H1 (cell line): ENCODE measurements at regions not wholly inside any gene's neighbourhood (a gene's known extent, or its start where the extent isn't known, plus 50 kb on each side); places are given as distances from the start of the nearest gene placed in this dataset.

Experiments used
- ASH2L ChIP-seq: fragments of 200-600, 300-600 bp; sonication (generic); IDR thresholded peaks from one replicate; pipeline ENCODE4 v1.7.1; 2017; ENCODE audit warnings: low read length
- KDM5A ChIP-seq: fragments of 200-600 bp; IDR thresholded peaks from 2 replicates; pipeline ENCODE4 v1.7.1; 2012; ENCODE audit warnings: mild to moderate bottlenecking, low read length, inconsistent platforms, mixed read lengths
- MAFK ChIP-seq: IDR thresholded peaks from 2 replicates; pipeline ENCODE4 v1.6.1; 2012; ENCODE audit warnings: low read depth, mild to moderate bottlenecking, improper control_type of control experiment, low read length
- SRF ChIP-seq: IDR thresholded peaks from 2 replicates; pipeline ENCODE4 v1.6.1; 2011; ENCODE audit warnings: mild to moderate bottlenecking, low read depth, low read length, moderate library complexity

GRCh38 chr9:13520069-13520468 is 240.6 kb upstream of the MPDZ start (continued):
- TF ChIP-seq ASH2L (no peak), KDM5A (no peak), MAFK (no peak), SRF (no peak)
